K562 (cell line): ENCODE measurements at regions not wholly inside any gene's neighbourhood (a gene's known extent, or its start where the extent isn't known, plus 50 kb on each side); places are given as distances from the start of the nearest gene placed in this dataset.

Experiments used
- ATAC-seq: fragments of 200-7000 bp; cut with Tn5 transposase; 3 replicates; pipeline ENCODE4 v1.9.1; 2020; ENCODE audit warnings: moderate library complexity
- BruUV-seq: library from RNA; stranded (reverse); fragments of 400-500 nt; replicated peaks from 2 replicates; lab custom pipeline; 2021; lab: Mats Ljungman, UMichigan
- CTCF ChIA-PET: fragments of 300-600 bp; formaldehyde crosslinking; extraction: SDS; loops from one replicate; lab custom pipeline; 2021; ENCODE audit warnings: low intra/inter-chr PET ratio; lab: Yijun Ruan, JAX
- POLR2A ChIA-PET: fragments of 300-600, 350-650 bp; sonication (Branson Sonifier 250); formaldehyde crosslinking; extraction: SDS; loops from one replicate; lab custom pipeline; 2021; ENCODE audit warnings: antibody characterized with exemption, inconsistent platforms; lab: Yijun Ruan, JAX
- DNase-seq, 4 experiments: peaks; one replicate each; pipeline versions ENCODE4 v3.0.0 to v3.0.0-alpha.2; 2011 to 2018; ENCODE audit warnings: low spot score in 3 of 4, mixed read lengths in 3 of 4; ENCODE audit errors: extremely low read depth in 1 of 4
- FAIRE-seq: peaks from 2 replicates; lab custom pipeline; 2011; peaks lifted over from hg19 to GRCh38; lab: Jason Lieb, UNC
- H2AFZ ChIP-seq: 2 replicates; pipeline ENCODE4 v1.6.0; 2011; ENCODE audit warnings: low read depth, low read length, control low read depth, inconsistent platforms
- H3K27ac ChIP-seq: fragments of 200-600 bp; 3 replicates; pipeline ENCODE4 v1.8.0; 2011; ENCODE audit warnings: low read depth, mild to moderate bottlenecking, control low read depth, inconsistent platforms, low read length, moderate library complexity, mixed read lengths; ENCODE audit errors: extremely low read depth
- H3K27me3 ChIP-seq, 2 experiments: fragments of 300-600 bp in 1 of 2; 2 replicates in 1 of 2; 3 replicates in 1 of 2; pipeline versions ENCODE4 v1.6.0 to v1.8.0; 2011; ENCODE audit warnings: inconsistent platforms in 2 of 2, low read length in 2 of 2, mild to moderate bottlenecking in 1 of 2, mixed read lengths in 1 of 2, moderate library complexity in 1 of 2; ENCODE audit not compliant: control insufficient read depth in 2 of 2, insufficient read depth in 2 of 2
- H3K36me3 ChIP-seq: fragments of 300-600 bp; 3 replicates; pipeline ENCODE4 v1.8.0; 2011; ENCODE audit warnings: mild to moderate bottlenecking, low read length, inconsistent platforms; ENCODE audit not compliant: control insufficient read depth, insufficient read depth
- H3K4me1 ChIP-seq, 2 experiments: fragments of 200-600 bp in 1 of 2; replicated peaks in 1 of 2; 2 replicates in 1 of 2; 3 replicates in 1 of 2; pipeline versions ENCODE4 v1.5.1 to v1.8.0; 2011; ENCODE audit warnings: inconsistent platforms in 2 of 2, low read length in 2 of 2, mild to moderate bottlenecking in 1 of 2, mixed read lengths in 1 of 2, moderate library complexity in 1 of 2; ENCODE audit not compliant: control insufficient read depth in 2 of 2, insufficient read depth in 2 of 2
- H3K4me2 ChIP-seq: 2 replicates; pipeline ENCODE4 v1.6.1; 2011; ENCODE audit warnings: low read length, control low read depth, inconsistent platforms, mixed read lengths; ENCODE audit not compliant: insufficient read depth
- H3K4me3 ChIP-seq: fragments of 200-600 bp; sonication (generic), shearing (Covaris generic); 2 replicates; pipeline ENCODE4 v1.5.1; 2016; ENCODE audit warnings: control low read depth, inconsistent platforms
- H3K79me2 ChIP-seq: fragments of 200-600 bp; 3 replicates; pipeline ENCODE4 v1.8.0; 2011; ENCODE audit warnings: low read length, inconsistent platforms; ENCODE audit not compliant: control insufficient read depth, insufficient read depth
- H3K9ac ChIP-seq, 2 experiments: 2 replicates each; pipeline versions ENCODE4 v1.6.0 to v1.6.1; 2011; ENCODE audit warnings: low read depth in 2 of 2, low read length in 2 of 2, control low read depth in 1 of 2, inconsistent platforms in 1 of 2, mild to moderate bottlenecking in 1 of 2, mixed read lengths in 1 of 2; ENCODE audit not compliant: insufficient read depth in 1 of 2
- H3K9me1 ChIP-seq: one replicate; pipeline ENCODE4 v1.6.0; 2011; ENCODE audit warnings: inconsistent platforms, mild to moderate bottlenecking, low read length, moderate library complexity; ENCODE audit not compliant: control insufficient read depth, insufficient read depth
- H3K9me3 ChIP-seq: replicated peaks from 2 replicates; pipeline ENCODE4 v1.5.1; 2011; ENCODE audit warnings: low read depth, low read length, inconsistent platforms; ENCODE audit not compliant: control insufficient read depth, insufficient read depth
- H4K20me1 ChIP-seq: replicated peaks from 2 replicates; pipeline ENCODE4 v1.6.1; 2011; ENCODE audit warnings: low read length, inconsistent platforms, mixed read lengths; ENCODE audit not compliant: control insufficient read depth, insufficient read depth
- BRF1 ChIP-seq: IDR thresholded peaks from 3 replicates; pipeline ENCODE4 v1.6.1; 2011; ENCODE audit warnings: borderline replicate concordance, mild to moderate bottlenecking; ENCODE audit not compliant: insufficient read length; ENCODE audit errors: extremely low read depth
- CAMTA2 ChIP-seq: fragments of 250-450 bp; sonication (Bioruptor Pico); conservative IDR thresholded peaks from 2 replicates; pipeline ENCODE4 v1.5.1; 2022
- HMG20A ChIP-seq: fragments of 450-650 bp; formaldehyde crosslinking; conservative IDR thresholded peaks from 2 replicates; pipeline ENCODE4 v1.4.0; 2020; ENCODE audit warnings: mild to moderate bottlenecking, mixed read lengths
- IFI16 ChIP-seq: fragments of 250-450 bp; sonication (Bioruptor Pico); IDR thresholded peaks from 2 replicates; pipeline ENCODE4 v2.1.2; 2022; ENCODE audit warnings: mild to moderate bottlenecking, inconsistent platforms
- MIER1 ChIP-seq: fragments of 450-650 bp; IDR thresholded peaks from 2 replicates; pipeline ENCODE4 v1.6.1; 2016; ENCODE audit warnings: antibody characterized with exemption, mild to moderate bottlenecking, low read depth
- MTA1 ChIP-seq: fragments of 450-650 bp; IDR thresholded peaks from 2 replicates; pipeline ENCODE4 v1.6.1; 2017; ENCODE audit warnings: borderline replicate concordance
- PTTG1 ChIP-seq: fragments of 450-650 bp; IDR thresholded peaks from 2 replicates; pipeline ENCODE4 v1.6.1; 2016; ENCODE audit warnings: low read depth, mild to moderate bottlenecking, missing genetic modification characterization, missing compliant biosample characterization
- SIN3A ChIP-seq, 2 experiments: fragments of 150-350 bp in 1 of 2; IDR thresholded peaks; 2 replicates each; pipeline ENCODE4 v1.6.1; 2011 to 2016; ENCODE audit warnings: borderline replicate concordance in 2 of 2, low read depth in 2 of 2, low read length in 2 of 2, mild to moderate bottlenecking in 2 of 2, moderate library complexity in 2 of 2; ENCODE audit not compliant: control insufficient read depth in 1 of 2
- ZFP30 ChIP-seq: fragments of 250-450 bp; sonication (Bioruptor Pico); IDR thresholded peaks from 2 replicates; pipeline ENCODE4 v1.8.0; 2022; ENCODE audit warnings: moderate library complexity, mild to moderate bottlenecking, inconsistent platforms, borderline replicate concordance
- WGBS: fragments of 100-300 bp; shearing (Covaris generic); methylation state at CpG from one replicate; pipeline ENCODE4 v1.1.6; 2016; ENCODE audit warnings: low coverage, mixed read lengths; ENCODE audit not compliant: insufficient coverage; ENCODE audit errors: missing lambda C conversion rate; 5-methylcytosine and 5-hydroxymethylcytosine counted together
- in situ Hi-C: fragments of 300-500 bp; cut with MboI; formaldehyde crosslinking; loops from 4 replicates; pipeline ENCODE4 v1.15.0; 2018; ENCODE audit warnings: inconsistent platforms, mixed read lengths
- intact Hi-C: fragments of 100-400 bp; cut with micrococcal nuclease; formaldehyde crosslinking; loops from 2 replicates; pipeline ENCODE4 v1.14.2; 2022
- TF ChIP-seq, protein P1 (sequence below): sonication (generic); formaldehyde crosslinking; IDR thresholded peaks from 2 replicates; pipeline ENCODE4 v1.4.0; 2020; ENCODE audit warnings: mild to moderate bottlenecking, missing genetic modification reagents
- TF ChIP-seq, protein P2 (sequence below): fragments of 450-650 bp; IDR thresholded peaks from 2 replicates; pipeline ENCODE4 v1.6.1; 2018; ENCODE audit warnings: mild to moderate bottlenecking, low read depth; ENCODE audit not compliant: partially characterized antibody
- TF ChIP-seq, protein P3 (sequence below): fragments of 450-650 bp; IDR thresholded peaks from 2 replicates; pipeline ENCODE4 v1.7.1; 2018; ENCODE audit warnings: mild to moderate bottlenecking, low read depth; ENCODE audit not compliant: partially characterized antibody
- TF ChIP-seq, protein P4 (sequence below): fragments of 450-650 bp; IDR thresholded peaks from 2 replicates; pipeline ENCODE4 v1.6.1; 2016; ENCODE audit warnings: missing biosample characterization, missing genetic modification characterization
- TF ChIP-seq, protein P5 (sequence below): fragments of 450-650 bp; IDR thresholded peaks from 2 replicates; pipeline ENCODE4 v1.6.1; 2017; ENCODE audit warnings: antibody characterized with exemption

DNA sequence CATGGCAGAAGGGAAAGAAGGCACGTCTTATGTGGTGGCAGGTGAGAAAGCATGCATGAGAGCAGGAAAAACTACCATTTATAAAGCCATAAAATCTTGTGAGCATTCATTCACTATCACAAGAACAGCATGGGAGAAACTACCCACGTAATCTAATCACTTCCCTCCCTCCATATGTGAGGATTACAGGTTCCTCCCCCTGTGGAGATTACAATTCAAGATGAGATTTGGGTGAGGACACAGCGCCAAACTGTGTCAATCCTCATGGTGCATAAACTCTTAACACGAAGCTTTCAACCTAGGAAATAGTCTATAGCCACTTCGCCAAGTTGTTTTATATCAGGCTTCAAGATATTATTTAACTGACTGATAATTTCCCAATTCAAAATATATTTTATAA lies 595.5 kb downstream of the FBXO15 start:
- 0% methylated on average over 5 of the region's 5 CpGs for WGBS
- intact Hi-C loops, result no loop called here
- Histone ChIP-seq H3K36me3 (no peaks in the 10 kb centered on the region), H2AFZ (no peak overlapping the region), H3K4me3 (no peak overlapping the region), H3K27ac (no peak overlapping the region), H3K79me2 (no peaks in the 10 kb centered on the region), H3K9ac (no peak overlapping the region), H3K27me3 (no peaks in the 10 kb centered on the region), H3K4me2 (no peak overlapping the region), H3K4me1 (no peaks in the 10 kb centered on the region), H4K20me1 (no peaks in the 10 kb centered on the region), H3K9me1 (no peaks in the 10 kb centered on the region), H3K9me3 (no peaks in the 10 kb centered on the region)
- no TSS peak for BruUV-seq
- FAIRE-seq, result no peak
- no peak for ATAC-seq
- no peak for DNase-seq
- POLR2A ChIA-PET, result no interaction called here
- in situ Hi-C loops, result no loop called here
- CTCF ChIA-PET, result no interaction called here
- TF ChIP-seq CAMTA2 (CRISPR knock-in tag) (no peak), PTTG1 (tag) (no peak), ZFP30 (CRISPR knock-in tag) (no peak), MIER1 (no peak), HMG20A (CRISPR knock-in tag) (no peak), MTA1 (no peak), IFI16 (CRISPR knock-in tag) (no peak), BRF1 (no peak), SIN3A (IDR thresholded peaks at IDR 0.05; ENCODE audit: borderline replicate concordance in 2 of 2, control insufficient read depth in 1 of 2, low read depth in 2 of 2, low read length in 2 of 2) (no peak)
- TF ChIP-seq, protein P1, sequence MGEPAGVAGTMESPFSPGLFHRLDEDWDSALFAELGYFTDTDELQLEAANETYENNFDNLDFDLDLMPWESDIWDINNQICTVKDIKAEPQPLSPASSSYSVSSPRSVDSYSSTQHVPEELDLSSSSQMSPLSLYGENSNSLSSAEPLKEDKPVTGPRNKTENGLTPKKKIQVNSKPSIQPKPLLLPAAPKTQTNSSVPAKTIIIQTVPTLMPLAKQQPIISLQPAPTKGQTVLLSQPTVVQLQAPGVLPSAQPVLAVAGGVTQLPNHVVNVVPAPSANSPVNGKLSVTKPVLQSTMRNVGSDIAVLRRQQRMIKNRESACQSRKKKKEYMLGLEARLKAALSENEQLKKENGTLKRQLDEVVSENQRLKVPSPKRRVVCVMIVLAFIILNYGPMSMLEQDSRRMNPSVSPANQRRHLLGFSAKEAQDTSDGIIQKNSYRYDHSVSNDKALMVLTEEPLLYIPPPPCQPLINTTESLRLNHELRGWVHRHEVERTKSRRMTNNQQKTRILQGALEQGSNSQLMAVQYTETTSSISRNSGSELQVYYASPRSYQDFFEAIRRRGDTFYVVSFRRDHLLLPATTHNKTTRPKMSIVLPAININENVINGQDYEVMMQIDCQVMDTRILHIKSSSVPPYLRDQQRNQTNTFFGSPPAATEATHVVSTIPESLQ (CRISPR knock-in tag), result no peak
- TF ChIP-seq, protein P2, sequence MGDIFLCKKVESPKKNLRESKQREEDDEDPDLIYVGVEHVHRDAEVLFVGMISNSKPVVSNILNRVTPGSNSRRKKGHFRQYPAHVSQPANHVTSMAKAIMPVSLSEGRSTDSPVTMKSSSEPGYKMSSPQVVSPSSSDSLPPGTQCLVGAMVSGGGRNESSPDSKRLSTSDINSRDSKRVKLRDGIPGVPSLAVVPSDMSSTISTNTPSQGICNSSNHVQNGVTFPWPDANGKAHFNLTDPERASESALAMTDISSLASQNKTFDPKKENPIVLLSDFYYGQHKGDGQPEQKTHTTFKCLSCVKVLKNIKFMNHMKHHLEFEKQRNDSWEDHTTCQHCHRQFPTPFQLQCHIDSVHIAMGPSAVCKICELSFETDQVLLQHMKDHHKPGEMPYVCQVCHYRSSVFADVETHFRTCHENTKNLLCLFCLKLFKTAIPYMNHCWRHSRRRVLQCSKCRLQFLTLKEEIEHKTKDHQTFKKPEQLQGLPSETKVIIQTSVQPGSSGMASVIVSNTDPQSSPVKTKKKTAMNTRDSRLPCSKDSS, result no peak
- TF ChIP-seq, protein P3, sequence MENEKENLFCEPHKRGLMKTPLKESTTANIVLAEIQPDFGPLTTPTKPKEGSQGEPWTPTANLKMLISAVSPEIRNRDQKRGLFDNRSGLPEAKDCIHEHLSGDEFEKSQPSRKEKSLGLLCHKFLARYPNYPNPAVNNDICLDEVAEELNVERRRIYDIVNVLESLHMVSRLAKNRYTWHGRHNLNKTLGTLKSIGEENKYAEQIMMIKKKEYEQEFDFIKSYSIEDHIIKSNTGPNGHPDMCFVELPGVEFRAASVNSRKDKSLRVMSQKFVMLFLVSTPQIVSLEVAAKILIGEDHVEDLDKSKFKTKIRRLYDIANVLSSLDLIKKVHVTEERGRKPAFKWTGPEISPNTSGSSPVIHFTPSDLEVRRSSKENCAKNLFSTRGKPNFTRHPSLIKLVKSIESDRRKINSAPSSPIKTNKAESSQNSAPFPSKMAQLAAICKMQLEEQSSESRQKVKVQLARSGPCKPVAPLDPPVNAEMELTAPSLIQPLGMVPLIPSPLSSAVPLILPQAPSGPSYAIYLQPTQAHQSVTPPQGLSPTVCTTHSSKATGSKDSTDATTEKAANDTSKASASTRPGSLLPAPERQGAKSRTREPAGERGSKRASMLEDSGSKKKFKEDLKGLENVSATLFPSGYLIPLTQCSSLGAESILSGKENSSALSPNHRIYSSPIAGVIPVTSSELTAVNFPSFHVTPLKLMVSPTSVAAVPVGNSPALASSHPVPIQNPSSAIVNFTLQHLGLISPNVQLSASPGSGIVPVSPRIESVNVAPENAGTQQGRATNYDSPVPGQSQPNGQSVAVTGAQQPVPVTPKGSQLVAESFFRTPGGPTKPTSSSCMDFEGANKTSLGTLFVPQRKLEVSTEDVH, result no peak
- TF ChIP-seq, protein P4, sequence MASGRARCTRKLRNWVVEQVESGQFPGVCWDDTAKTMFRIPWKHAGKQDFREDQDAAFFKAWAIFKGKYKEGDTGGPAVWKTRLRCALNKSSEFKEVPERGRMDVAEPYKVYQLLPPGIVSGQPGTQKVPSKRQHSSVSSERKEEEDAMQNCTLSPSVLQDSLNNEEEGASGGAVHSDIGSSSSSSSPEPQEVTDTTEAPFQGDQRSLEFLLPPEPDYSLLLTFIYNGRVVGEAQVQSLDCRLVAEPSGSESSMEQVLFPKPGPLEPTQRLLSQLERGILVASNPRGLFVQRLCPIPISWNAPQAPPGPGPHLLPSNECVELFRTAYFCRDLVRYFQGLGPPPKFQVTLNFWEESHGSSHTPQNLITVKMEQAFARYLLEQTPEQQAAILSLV (tag), result no peak
- TF ChIP-seq, protein P5, sequence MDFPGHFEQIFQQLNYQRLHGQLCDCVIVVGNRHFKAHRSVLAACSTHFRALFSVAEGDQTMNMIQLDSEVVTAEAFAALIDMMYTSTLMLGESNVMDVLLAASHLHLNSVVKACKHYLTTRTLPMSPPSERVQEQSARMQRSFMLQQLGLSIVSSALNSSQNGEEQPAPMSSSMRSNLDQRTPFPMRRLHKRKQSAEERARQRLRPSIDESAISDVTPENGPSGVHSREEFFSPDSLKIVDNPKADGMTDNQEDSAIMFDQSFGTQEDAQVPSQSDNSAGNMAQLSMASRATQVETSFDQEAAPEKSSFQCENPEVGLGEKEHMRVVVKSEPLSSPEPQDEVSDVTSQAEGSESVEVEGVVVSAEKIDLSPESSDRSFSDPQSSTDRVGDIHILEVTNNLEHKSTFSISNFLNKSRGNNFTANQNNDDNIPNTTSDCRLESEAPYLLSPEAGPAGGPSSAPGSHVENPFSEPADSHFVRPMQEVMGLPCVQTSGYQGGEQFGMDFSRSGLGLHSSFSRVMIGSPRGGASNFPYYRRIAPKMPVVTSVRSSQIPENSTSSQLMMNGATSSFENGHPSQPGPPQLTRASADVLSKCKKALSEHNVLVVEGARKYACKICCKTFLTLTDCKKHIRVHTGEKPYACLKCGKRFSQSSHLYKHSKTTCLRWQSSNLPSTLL, result no peak
